ENCODE measurements at regions not wholly inside any gene's neighbourhood (a gene's known extent, or its start where the extent isn't known, plus 50 kb on each side); places are given as distances from the start of the nearest gene placed in this dataset.
"Not testable (repeated sequence)": the region's sequence is repeated elsewhere in the genome, so short reads cannot be mapped to it uniquely, and the experiment has no call there.

GRCh38 chr14:44609876-44610510 is 102.9 kb upstream of the FSCB start:
- DNase-seq, result no peak

GRCh38 chr14:44609201-44609600 is 102.1 kb upstream of the FSCB start:
- DNase-seq, result no peak

- DNase-seq, result no peak
Observed at GRCh38 chr14:44607701-44608100, 100.6 kb upstream of the FSCB start.

GRCh38 chr14:44606576-44606975 is 99.5 kb upstream of the FSCB start:
- no peak for DNase-seq

- DNase-seq, result not testable (repeated sequence)
Observed at GRCh38 chr14:44601266-44601665, 94.2 kb upstream of the FSCB start.

GRCh38 chr14:44589180-44589579 is 82.1 kb upstream of the FSCB start:
- no peak for DNase-seq

- no peak for DNase-seq
Observed at GRCh38 chr14:44586910-44587309, 79.8 kb upstream of the FSCB start.

GRCh38 chr14:44576356-44576755 is 69.3 kb upstream of the FSCB start:
- DNase-seq, result no peak

- DNase-seq, result no peak
Observed at GRCh38 chr14:44567997-44568396, 60.9 kb upstream of the FSCB start.

GRCh38 chr14:44565968-44566367 is 58.9 kb upstream of the FSCB start:
- no peak for DNase-seq

- DNase-seq, result no peak
Observed at GRCh38 chr14:44564908-44565307, 57.8 kb upstream of the FSCB start.

All from activated naive CD4-positive, alpha-beta T cell (primary cell).